Inflammatory macrophage (primary cell): ENCODE measurements at regions not wholly inside any gene's neighbourhood (a gene's known extent, or its start where the extent isn't known, plus 50 kb on each side); places are given as distances from the start of the nearest gene placed in this dataset.
"Not testable (repeated sequence)": the region's sequence is repeated elsewhere in the genome, so short reads cannot be mapped to it uniquely, and the experiment has no call there.

Source experiments
- DNase-seq, 2 donors: peaks; one replicate each; pipeline ENCODE4 v3.0.0-alpha.2; 2020 to 2022

GRCh38 chr17:16870253-16871245 lies 101.4 kb downstream of the TNFRSF13B start:
- no peak for DNase-seq

GRCh38 chr17:16869531-16870252 lies 102.2 kb downstream of the TNFRSF13B start:
- DNase-seq: not testable (repeated sequence)

GRCh38 chr17:16868616-16869015 lies 103.3 kb downstream of the TNFRSF13B start:
- DNase-seq: not testable (repeated sequence)

- not testable (repeated sequence) for DNase-seq
Measured at GRCh38 chr17:16867545-16867944, 104.4 kb downstream of the TNFRSF13B start.

GRCh38 chr17:16866841-16867240 lies 105.1 kb downstream of the TNFRSF13B start:
- not testable (repeated sequence) for DNase-seq

- DNase-seq: no peak
Measured at GRCh38 chr17:16866436-16866835, 105.5 kb downstream of the TNFRSF13B start.

GRCh38 chr17:16865704-16866103 lies 106.2 kb downstream of the TNFRSF13B start:
- not testable (repeated sequence) for DNase-seq

- not testable (repeated sequence) for DNase-seq
Measured at GRCh38 chr17:16865077-16865613, 106.8 kb downstream of the TNFRSF13B start.

- not testable (repeated sequence) for DNase-seq
Measured at GRCh38 chr17:16864462-16865076, 107.3 kb downstream of the TNFRSF13B start.

- not testable (repeated sequence) for DNase-seq
Measured at GRCh38 chr17:16861152-16861551, 110.8 kb downstream of the TNFRSF13B start.

- DNase-seq: not testable (repeated sequence)
Measured at GRCh38 chr17:16860467-16860866, 111.5 kb downstream of the TNFRSF13B start.

GRCh38 chr17:16859515-16859914 lies 112.4 kb downstream of the TNFRSF13B start:
- DNase-seq: not testable (repeated sequence)

- DNase-seq: not testable (repeated sequence)
Measured at GRCh38 chr17:16857746-16858145, 114.2 kb downstream of the TNFRSF13B start.

- not testable (repeated sequence) for DNase-seq
Measured at GRCh38 chr17:16856846-16857245, 115.1 kb downstream of the TNFRSF13B start.

- DNase-seq: not testable (repeated sequence)
Measured at GRCh38 chr17:16856171-16856570, 115.7 kb downstream of the TNFRSF13B start.

- DNase-seq: not testable (repeated sequence)
Measured at GRCh38 chr17:16854636-16855035, 117.3 kb downstream of the TNFRSF13B start.

- DNase-seq: no peak
Measured at GRCh38 chr17:16853661-16854320, 118.1 kb downstream of the TNFRSF13B start.

GRCh38 chr17:16849861-16850260 lies 122.1 kb downstream of the TNFRSF13B start:
- not testable (repeated sequence) for DNase-seq

- DNase-seq: not testable (repeated sequence)
Measured at GRCh38 chr17:16848997-16849396, 122.9 kb downstream of the TNFRSF13B start.

GRCh38 chr17:16845098-16845497 lies 126.8 kb downstream of the TNFRSF13B start:
- DNase-seq: not testable (repeated sequence)

- DNase-seq: not testable (repeated sequence)
Measured at GRCh38 chr17:16844669-16845068, 127.2 kb downstream of the TNFRSF13B start.

GRCh38 chr17:16843511-16843910 lies 128.4 kb downstream of the TNFRSF13B start:
- DNase-seq: not testable (repeated sequence)
